Dermis microvascular lymphatic vessel endothelial cell (primary cell): ENCODE measurements at regions not wholly inside any gene's neighbourhood (a gene's known extent, or its start where the extent isn't known, plus 50 kb on each side); places are given as distances from the start of the nearest gene placed in this dataset.
A peak's percentile ranks its signal among the peaks of the same experiment; 100 is the strongest.
"Not testable (repeated sequence)": the region's sequence is repeated elsewhere in the genome, so short reads cannot be mapped to it uniquely, and the experiment has no call there.

Experiments
- DNase-seq, 2 donors: peaks; one replicate each; pipeline versions ENCODE4 v3.0.0 to v3.0.0-alpha.2; 2010; ENCODE audit warnings: low read depth in 2 of 2

DNA sequence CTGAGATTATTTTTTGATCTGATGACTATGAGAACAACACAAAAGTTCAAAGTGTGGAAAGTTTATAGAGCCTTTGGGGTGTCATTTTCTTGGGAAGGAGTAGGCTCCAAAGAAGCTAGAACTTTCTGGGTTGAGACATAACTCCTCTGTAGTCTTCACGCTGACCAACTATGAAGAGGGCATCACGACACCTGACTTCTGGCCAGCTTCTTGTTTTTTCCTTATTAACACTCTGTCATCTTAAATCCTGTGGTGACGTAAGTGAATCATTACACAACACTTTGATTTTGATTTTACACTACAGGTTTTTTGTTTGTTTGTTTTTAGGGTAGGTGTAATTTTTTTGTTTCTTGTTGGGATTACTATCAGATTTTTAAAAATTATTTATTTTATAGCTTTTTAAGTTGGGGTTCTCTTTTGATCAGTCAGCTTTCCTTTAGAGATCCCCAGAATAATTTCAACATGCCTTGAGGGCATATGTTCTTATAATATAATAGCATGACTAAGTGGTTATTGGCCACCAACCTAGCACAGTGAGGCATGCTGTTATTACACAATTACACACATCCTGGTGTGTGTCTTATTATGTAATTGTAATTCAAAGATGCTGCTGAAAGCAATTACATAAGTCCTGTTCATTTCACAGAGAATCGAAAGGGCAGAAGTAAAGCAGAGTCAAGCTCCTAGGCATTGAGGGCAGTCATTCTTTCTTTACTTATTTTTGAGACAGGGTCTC lies 281.6 kb upstream of the NOTCH2NLA start:
- not testable (repeated sequence) for DNase-seq

DNA sequence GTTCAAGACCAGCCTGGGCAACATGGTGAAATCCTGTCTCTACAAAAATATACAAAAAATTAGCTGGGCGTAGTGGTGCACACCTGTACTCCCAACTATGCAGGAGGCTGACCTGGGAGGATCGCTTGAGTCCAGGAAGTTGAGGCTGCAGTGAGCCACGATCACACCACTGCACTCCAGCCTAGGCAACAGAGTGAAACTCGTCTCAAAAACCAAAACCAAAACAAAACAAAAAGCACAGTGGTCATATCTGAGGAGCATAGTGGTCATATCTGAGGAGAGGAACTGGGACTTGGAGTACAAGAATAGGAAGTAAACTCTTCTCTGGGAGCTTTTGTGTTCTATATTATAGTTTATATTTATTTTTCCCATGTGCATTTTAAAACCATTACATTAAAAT lies 275.3 kb upstream of the NOTCH2NLA start:
- DNase-seq, result not testable (repeated sequence)

DNA sequence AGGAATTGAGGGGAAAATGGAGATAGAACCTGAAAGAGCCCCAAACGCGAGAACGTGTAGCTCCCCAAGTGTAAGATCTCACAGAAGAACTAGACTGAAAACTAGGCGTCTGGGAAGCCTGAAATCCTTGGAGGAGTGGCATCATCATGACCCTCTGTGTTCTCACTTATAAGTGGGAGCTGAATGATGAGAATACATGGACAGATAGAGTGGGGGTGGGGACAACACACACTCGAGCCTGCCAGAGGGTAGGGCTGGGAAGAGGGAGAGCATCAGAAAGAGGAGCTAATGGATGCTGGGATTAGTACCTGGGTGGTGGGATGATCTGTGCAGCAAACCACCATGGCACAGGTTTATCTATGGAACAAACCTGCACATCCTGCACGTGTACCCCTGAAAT lies 258.7 kb upstream of the NOTCH2NLA start:
- not testable (repeated sequence) for DNase-seq

DNA sequence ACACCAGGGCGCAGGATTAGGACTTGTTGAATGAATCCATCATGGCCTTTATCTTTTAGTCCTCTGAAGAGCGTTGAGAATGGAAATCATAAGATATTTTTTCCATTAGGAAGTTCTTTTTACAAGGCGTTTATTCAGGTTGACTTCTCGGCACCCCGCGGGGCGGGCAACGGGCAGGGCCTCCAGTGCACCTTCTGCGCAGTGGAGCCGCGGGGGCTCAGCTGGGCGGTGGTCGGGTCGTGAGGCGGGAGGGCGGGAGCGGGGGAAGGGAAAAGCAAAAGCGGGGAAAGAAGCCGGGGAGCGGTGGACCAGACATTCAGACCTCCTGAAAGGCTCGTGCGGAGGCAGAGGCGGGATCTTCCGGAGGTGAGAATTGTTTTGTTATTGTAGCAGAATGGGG lies 258.3 kb upstream of the NOTCH2NLA start:
- not testable (repeated sequence) for DNase-seq

DNA sequence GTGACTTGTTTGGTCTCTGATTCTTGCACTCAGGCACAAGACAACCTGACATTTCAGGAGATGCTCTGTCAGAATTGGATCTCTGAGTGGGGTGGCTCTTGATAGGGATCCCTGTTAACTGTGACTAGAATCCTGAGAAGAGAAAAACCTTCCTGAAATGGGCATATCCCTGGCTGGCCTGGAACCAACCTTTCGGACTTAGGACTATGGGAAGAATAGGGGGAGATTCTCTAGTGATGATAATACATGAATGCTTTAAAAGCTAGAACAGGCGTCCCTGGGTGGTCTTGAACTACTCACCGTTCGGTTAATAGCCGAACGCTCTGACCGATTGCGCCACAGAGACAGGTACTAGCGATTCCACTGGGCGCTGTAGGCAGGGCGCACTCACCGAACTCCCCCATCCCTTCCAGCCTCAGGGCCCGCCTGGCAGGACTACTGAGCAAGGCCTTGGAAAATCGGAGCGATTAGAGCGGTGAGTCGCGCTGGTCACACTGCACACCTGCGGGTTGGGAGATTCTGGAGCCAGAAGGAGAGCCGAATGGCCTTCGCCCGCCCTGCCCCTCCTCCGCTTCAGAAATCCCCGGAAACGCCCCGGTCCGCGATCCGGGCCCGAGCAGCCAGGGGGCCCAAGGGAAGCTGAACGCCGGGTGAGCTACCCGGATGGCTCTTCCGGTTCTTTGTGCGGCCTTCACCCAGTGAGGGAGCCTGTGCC lies 257.6 kb upstream of the NOTCH2NLA start:
- DNase-seq, result not testable (repeated sequence)

DNA sequence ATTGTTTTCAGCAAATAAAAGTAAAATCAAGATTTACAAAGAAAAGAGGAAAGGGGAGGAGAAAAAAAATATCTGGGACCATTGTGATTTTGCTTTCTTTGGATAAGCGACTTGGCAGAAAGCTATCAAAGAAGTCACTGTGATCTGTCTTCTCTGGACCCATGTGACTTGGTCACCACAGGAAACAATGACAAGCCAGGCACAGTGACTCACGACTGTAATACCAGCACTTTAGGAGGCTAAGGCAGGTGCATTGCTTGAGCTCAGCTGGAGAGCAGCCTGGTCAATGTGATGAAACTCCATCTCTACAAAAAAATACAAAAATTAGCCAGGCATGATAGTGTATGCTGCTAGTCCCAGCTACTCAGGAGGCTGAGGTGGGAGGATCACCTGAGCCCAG lies 255.4 kb upstream of the NOTCH2NLA start:
- DNase-seq, result not testable (repeated sequence)

DNA sequence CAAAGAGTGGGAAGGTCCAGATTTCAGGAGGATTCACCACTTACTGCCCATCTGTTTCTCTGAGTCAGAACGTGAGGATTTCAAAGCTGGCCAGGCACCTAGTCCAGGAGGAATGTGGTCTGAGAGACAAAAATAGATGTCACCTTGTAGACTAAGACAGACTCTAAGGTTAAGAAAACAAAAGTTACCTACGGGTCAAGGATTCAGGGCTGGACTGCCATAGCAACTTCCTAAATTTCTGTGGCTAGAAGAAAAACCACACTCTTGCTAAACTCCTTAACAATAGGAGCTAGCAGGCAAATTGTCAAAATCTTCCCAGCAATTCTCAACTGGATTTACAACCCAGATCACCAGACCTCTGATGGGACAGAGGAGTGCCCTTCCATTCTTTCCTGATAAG lies 250.4 kb upstream of the NOTCH2NLA start:
- not testable (repeated sequence) for DNase-seq

DNA sequence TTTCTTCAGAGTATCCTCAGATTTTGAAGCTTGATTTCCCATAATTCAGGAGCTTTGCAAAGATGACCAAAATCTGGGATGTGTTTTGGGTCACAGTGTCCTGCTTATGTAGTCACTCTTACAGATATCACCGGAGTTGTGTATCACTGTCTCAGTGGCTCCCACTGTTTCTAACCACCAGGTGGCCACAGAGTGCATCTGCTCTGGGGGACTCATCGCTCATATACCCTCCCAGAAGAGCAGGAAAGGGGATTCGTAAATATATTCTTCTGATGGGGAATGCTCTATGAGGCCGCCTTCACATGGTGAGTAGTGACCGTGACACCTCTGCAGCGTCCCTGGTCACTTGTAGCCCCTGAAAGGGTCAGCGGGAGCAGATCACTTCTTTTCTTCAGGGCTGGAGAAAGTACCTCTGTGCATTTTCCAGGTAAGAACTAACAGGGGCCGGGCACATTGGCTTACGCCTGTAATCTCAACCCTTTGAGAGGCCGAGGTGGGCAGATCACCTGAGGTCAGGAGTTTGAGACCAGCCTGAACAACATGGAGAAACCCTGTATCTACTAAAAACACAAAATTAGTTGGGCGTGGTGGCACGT lies 249.4 kb upstream of the NOTCH2NLA start:
- DNase-seq, result peak in 1 of 2 donors; percentile 7

DNA sequence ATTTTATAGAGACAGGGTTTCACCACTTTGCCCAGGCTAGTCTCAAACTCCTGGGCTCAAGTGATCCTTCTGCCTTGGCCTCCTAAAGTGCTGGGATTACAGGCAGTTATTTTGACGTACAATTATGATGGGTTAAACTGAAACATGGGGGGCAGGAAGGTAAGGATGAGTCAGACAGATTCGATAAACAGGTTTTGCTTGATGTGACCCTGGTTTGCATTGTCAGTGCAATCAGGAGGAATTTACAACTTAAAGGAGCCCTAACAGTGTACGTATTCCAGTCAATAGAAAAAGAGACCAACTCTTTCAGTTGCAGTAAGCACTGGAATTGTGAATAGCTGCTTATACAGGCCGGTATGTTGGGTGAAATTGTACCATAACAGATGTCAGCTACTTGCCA lies 246.3 kb upstream of the NOTCH2NLA start:
- DNase-seq, result not testable (repeated sequence)

DNA sequence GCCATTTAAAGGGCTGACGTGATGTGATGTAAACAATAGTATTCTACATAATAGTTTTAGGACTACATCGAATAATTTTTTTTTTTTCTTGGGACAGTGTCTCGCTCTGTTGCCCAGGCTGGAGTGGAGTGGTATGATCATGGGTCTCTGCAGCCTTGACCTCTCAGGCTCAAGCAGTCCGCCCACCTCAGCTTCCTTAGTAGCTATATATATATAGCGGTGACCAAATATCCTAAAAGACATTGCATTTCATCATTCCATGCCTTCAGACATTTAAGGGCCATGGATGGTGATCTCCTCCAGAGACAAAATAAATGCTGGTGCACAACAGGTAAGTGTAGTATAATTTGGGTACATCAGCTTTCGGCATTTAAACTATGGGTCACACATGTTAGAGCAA lies 245.4 kb upstream of the NOTCH2NLA start:
- not testable (repeated sequence) for DNase-seq

DNA sequence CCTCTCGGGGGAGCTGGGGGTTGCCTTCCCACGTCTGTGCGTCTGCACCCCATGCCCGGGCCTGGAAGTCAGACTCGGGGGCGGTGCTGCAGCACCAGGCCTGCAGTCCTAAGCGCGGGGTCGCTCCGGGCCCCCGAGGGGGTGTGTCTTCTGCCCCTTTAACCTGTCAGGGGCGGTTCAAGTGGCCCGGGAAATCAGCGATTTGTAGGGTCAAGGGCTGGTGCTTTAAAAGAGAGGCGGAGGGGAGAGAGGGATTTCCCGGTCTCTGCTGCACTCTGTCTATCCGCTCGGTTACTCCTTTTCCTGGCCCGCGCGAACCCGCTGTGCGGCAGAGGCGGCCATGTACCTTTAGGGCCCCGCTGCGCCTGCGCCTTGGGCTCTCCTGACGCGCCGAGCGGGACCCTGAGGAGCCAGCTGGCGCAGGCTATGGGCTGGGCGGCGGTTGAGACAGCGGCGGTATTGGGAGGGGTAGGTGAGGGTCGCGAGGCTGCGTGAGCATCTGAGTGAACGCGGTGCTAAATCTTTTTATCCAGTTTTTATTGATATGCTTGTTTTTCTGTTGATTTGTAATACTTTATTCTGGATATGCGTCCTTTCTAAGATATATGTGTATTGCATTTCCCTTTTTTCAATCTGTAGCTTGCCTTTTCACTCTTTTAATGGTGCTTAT lies 243.5 kb upstream of the NOTCH2NLA start:
- peak; percentile 5 to 46 for DNase-seq

DNA sequence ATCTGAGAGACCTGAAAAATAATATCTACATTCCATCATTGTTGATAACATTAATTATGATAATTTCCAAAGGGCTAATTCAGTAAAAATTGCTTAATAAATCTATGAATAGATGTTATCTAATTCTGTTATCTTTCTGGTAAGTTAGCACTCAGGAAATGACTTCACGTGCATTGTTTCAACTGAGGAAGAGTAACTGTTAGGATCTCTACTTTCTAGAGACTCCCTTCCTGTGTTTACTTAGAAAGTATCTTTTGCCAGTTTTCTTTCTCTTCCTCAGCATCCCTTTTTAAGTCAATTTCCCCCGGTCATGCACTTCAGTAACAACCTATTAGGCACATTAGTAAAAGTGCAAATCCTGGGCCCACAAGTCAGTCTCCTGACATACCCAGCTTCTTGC lies 231.1 kb upstream of the NOTCH2NLA start:
- not testable (repeated sequence) for DNase-seq

DNA sequence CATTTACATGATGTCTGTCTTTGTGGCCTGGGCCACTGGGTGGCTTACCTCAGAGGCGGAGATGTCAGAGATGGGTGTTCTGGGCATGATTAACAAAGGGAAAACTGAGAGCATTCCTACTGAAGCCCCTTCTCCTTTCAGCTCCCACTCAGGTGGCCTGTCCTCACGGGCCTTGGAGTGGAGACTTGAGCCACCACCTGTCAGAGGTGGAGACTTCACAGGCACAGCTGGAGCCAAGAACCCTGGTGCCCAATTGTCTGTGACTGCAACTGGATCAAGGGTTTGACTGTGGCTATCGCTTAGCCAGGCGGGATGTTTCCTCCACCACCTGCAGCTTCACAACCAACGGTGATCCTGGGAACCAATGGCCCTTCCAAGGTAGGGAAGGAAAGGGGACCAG lies 230.5 kb upstream of the NOTCH2NLA start:
- DNase-seq, result not testable (repeated sequence)

DNA sequence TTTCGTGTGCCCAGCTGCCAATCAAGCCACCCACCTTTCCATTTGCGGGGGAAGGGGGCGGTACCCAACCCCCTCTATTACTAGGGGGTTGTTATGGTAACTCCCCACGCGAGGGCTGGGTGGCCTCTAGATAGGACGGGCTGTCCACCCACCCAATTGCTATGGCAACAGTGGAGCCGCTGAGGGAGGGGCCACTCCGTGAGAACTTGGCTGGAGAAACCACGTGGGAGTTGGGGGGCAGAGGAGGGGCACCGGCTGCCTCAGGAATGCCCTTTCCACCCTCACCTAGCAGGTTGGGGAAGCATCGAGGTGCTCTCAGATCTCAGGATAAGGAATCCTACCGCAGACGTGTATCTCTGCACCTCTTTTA lies 220.0 kb upstream of the NOTCH2NLA start:
- not testable (repeated sequence) for DNase-seq

DNA sequence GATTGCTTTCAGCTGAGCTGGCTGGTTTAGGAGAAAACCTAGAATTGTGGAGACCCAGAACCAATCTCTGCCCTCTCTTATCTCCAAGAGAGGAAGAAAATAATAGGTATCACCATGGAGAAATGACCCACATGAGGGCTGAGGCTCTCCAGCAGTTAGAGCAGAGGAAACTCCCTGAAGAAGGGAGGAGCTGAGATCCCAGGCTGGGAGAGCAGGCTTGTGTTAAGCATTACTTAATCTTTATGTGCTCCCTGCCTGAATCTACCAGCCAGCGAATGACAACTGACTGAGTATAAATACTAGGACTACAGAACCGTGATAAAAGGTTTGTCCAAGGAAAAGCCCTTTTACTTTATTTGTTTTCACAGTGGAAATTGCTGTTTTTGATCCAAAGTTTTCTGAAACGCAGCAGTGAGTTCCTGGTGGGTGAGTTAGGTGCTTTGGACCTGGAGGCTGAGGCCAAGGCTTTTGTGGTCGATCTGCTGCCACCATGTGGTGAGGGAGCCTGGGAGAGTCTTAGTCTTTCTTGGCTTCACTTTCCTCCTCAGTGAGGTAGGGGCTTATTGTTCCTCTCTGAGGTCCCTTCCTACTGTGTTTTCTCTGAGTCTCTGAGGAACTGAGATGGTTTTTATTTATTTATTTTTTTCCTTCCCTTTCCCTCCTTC lies 219.5 kb upstream of the NOTCH2NLA start:
- DNase-seq, result not testable (repeated sequence)

DNA sequence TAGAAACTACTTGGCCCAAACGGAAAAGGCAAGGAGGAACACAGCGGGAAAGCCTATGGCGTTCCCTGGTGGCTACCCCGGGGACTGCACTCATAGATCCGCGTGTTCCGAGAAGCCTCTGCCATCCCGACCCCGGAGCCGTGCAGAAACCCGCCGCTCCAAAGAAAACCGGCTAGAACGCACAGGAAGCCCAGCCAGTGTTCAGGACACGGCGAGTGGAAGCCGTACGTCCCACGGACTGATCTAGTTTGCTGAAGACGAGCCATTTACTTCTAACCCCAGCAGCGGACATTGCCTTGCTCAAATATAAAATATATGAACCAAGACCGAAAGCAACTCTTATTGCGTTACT lies 215.0 kb upstream of the NOTCH2NLA start:
- DNase-seq, result not testable (repeated sequence)

DNA sequence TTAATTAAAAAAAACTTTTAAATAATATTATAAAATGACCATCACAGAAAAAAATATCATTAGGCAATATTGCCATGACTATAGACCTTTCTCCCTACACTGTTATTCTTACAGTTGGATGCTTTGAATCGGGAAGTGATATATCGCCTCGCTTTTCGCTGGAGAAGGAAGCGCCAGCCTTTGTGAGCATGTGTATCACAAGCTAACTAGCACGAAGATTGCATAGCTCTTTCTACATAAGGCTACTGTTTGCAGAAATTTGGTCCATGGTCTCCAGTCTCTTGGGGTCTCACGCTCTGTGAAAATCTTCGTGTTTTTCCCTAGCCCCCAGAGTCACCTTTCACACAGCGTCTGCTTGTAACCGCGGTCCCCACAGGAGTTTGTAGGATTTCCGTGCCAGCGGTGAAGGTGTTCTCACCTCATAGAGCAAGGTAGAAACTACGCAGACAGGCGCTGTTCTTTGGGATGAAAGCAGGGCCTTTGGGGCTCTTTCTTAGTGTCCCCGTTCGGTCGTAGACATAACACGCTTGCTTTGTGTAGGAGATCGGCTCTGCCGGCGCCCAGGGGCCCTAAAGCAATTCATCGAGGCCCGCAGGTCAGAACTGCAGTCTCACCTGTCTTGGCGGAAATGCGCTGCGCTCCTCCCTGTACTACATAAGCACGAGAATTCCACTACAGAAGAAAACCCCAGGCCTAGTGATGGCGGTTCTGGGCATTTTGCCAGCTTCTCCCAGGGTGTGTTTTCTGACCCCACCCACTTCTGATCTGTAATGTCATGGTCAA lies 214.5 kb upstream of the NOTCH2NLA start:
- DNase-seq, result not testable (repeated sequence)

DNA sequence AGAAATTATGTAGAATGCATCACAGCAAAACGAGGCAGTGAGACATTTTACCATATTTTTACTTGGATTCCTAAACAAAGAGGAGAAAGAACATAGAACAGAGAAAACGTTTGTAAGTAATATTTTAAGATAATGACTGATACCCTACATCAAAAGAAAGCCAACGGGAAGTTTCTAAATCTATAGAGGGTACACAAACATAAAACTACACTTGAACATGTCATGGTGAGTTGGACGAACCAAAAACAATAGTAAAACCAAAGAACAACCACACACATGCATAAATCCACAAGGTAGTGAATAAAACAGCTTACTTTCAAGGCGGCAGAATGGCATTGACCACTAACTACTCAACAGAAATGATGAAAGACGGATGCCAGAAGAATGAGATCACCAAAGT lies 209.7 kb upstream of the NOTCH2NLA start:
- not testable (repeated sequence) for DNase-seq

DNA sequence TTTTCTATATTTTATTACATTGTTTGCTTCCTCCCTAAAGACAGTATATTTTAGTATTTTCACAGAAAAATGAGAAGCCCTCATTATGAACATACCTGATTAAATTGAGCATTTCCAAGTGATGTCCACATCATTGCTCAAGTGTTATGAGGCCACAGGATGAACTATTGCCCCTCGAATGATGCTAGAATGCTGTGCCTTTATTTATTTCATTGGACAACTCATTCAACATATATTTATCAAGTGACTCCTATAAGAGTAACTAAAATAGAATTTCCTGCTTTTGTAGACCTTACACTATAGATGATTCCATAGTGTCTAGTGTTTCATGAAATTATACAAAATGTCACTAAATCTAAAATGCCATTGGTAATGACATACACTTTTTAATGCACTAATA lies 187.8 kb upstream of the NOTCH2NLA start:
- DNase-seq, result not testable (repeated sequence)

DNA sequence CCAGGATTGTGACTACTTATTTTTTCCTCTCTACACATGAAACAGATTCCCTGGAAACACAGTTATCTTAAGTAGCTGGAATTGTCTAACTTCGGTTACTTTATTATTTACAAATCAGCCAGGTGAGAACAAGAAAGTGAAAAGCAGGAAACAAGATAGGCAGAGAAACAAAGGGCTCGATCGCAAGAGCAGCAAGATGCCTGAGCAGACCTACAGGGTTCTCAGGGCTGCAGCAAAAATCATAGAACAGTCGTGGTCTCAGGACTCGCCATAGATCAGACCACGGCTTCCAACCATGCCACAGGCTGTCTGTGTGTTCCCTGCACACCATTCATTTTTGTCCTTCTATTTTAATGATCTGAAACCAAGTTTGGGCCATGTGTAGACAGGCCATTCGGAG lies 186.2 kb upstream of the NOTCH2NLA start:
- not testable (repeated sequence) for DNase-seq

DNA sequence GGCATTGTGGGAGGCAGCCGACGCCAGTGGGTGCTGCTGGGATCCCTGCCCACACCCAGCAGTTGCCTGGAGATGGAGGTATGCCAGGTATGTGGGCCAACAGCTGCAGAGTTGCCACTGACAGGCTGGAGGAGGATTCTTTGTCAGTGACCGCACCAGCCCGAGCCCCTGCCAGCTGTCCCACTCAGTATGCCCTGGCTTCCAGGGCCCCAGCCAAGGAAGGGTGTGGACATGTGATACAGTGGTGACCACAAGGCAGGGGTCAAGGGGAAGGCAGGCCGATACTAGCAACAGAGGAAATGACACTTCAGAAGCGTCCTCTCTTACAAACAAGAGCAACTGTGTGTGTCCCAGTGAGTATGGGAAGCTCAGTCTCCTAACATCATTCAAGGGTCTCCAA lies 185.1 kb upstream of the NOTCH2NLA start:
- DNase-seq, result not testable (repeated sequence)
